GM19455 (cell line): ENCODE measurements at regions not wholly inside any gene's neighbourhood (a gene's known extent, or its start where the extent isn't known, plus 50 kb on each side); places are given as distances from the start of the nearest gene placed in this dataset.
"Not testable (repeated sequence)": the region's sequence is repeated elsewhere in the genome, so short reads cannot be mapped to it uniquely, and the experiment has no call there.

Experiments used
- ATAC-seq: cut with Tn5 transposase; IDR thresholded peaks from one replicate; pipeline ENCODE4 v1.9.1; 2021; ENCODE audit not compliant: unreplicated experiment

- no peak for ATAC-seq
Observed at GRCh38 chr18:4797002-4797685, 342.0 kb upstream of the DLGAP1 start.

DNA sequence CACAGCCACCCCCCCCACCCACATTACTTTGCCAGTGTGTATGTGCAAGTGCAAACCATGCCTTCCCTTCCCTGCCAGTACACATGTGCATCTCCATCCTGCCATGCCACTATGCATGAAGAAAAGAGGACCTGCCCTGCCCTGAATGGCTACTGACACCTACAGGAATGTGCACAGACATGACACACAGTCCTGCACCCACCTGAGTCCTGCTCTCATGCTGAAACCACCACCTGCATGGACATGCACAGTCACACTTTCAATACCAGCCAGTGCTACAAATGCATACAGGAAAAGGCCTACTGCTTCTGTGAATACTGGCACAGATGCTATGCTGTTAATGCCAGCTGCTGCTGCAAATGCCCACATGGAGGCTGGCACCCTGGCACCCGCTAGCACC is 334.4 kb upstream of the DLGAP1 start:
- no peak for ATAC-seq

- ATAC-seq: no peak
Observed at GRCh38 chr18:4781873-4782272, 326.8 kb upstream of the DLGAP1 start.

GRCh38 chr18:4765401-4765800 is 310.3 kb upstream of the DLGAP1 start:
- no peak for ATAC-seq

GRCh38 chr18:4762330-4762729 is 307.2 kb upstream of the DLGAP1 start:
- ATAC-seq: no peak

GRCh38 chr18:4758980-4759379 is 303.9 kb upstream of the DLGAP1 start:
- ATAC-seq: no peak

GRCh38 chr18:4755848-4756247 is 300.7 kb upstream of the DLGAP1 start:
- no peak for ATAC-seq

DNA sequence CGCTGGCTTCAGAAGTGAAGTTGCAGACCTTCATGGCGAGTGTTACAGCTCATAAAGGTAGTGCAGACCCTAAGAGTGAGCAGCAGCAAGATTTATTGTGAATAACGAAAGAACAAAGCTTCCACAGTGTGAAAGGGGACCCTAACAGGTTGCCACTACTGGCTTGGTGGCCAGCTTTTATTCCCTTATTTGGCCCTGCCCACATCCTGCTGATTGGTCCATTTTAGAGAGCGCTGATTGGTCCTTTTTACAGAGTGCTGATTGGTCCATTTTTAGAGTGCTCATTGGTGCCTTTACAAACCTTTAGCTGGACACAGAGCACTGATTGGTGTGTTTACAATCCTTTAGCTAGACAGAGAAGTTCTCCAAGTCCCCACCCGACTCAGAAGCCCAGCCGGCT is 298.0 kb upstream of the DLGAP1 start:
- not testable (repeated sequence) for ATAC-seq

GRCh38 chr18:4751523-4751922 is 296.4 kb upstream of the DLGAP1 start:
- ATAC-seq: no peak

- ATAC-seq: no peak
Observed at GRCh38 chr18:4750393-4751346, 295.6 kb upstream of the DLGAP1 start.

DNA sequence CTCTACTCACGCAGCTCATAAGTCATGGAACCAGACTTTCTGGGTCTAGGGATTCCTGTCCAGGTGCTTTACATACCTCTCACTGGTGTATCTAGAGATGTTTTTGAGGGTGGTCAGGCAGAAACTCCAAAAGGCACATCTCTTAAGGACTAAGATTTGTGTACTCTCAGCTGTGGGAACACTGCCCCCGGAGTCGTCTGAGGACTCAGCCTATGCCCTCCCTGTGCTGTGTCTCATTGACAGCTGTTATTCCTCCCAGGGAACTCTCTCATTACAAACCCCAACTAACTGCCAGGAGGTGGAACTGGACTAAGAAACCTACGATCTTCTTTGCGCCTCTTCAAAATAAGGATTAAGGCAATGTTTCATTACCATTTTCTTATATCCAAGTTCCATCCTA is 293.9 kb upstream of the DLGAP1 start:
- ATAC-seq: no peak

DNA sequence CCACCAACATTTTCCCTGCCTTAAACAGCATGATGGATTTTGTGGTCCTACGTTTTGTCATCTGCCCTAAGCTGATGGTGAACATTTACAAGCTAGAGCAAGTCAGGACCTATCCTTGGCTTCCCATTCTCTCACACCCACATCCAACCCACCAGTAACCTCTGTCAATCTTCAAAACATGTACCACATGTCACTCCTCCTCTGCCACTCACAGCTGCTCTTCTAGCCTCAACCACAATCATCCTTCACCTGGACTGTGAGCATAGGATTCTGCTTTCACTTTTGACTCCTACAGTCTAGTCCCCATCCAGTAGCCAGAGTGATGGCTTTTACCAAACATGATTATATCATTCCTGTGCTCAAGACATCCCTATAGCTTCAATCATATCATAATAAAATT is 279.8 kb upstream of the DLGAP1 start:
- ATAC-seq: no peak

- no peak for ATAC-seq
Observed at GRCh38 chr18:4734021-4734420, 278.9 kb upstream of the DLGAP1 start.

DNA sequence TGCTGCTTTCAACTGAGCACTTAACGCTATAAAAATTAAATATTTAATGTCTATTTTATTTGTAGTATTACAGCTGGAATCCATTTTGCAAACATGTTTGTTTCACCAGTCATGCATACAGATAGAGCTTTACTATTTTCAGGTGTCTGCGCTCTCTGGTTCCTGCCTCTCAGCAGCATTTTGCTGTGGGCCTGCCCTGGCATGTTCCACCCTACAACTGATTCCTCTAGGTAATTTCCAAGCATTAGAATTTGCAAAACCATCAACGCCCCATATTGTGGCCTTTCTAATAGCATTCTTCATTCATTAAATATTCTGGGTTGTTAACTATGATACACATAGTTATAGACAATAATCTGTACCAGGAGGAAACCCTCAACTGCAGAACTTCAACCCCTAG is 266.4 kb upstream of the DLGAP1 start:
- no peak for ATAC-seq

DNA sequence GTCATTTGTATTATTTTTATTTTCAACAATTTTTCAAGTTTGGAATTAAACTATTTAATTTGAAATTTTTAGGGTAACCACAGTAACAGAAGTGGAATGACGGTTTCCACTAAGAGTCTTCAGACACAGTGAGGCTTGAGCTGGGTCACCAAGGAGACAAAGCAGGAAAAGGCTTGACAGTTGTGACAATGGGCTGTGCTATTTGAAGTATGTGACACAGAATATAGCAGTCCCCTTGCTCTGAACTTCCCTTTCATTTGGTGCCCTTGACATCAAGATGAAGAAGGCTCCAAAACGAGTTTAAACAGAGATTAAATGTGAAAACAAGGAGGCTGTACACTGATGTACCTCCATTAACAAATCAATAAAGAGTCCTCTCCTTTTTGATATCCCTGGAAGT is 265.4 kb upstream of the DLGAP1 start:
- no peak for ATAC-seq

DNA sequence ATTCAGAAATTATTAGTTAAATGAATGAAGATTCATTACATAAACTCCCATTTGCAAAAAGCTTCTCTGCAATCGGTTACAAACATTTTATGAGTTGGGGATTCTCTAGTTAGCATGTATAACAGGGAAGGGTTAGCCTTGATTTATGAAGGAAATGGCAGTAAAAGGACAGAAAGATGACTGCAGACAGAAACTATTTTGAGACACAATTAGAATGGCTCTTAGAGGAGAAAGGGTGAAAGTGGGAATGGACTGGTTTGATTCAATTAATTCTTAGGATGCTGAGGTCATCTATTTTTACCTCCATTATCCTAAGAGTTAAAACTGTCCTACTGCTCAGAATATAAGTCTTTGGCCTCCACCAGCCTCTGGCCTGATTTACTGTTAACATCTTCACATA is 250.8 kb upstream of the DLGAP1 start:
- no peak for ATAC-seq

DNA sequence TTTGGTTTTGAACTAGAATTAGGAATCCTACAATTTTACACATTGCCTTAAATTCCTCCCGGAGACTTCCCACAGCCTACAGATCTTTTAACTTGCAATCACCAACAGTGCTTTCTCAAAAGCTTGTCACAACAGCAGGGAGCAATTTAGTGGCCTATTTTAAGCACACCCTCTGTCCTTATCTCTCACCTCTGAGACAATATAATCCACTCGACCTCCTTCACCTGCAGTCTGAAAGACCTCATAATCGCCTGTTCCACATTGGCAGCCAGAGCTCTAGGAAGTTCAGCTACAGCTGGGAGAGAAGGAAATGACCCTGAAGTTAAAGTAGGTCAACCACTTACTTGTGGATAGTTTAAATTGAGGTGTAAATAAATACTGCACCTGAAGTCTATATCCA is 249.7 kb upstream of the DLGAP1 start:
- no peak for ATAC-seq

GRCh38 chr18:4691836-4692235 is 236.7 kb upstream of the DLGAP1 start:
- no peak for ATAC-seq

GRCh38 chr18:4678685-4679084 is 223.6 kb upstream of the DLGAP1 start:
- ATAC-seq: not testable (repeated sequence)

- ATAC-seq: no peak
Observed at GRCh38 chr18:4677006-4677405, 221.9 kb upstream of the DLGAP1 start.

GRCh38 chr18:4672162-4672561 is 217.1 kb upstream of the DLGAP1 start:
- no peak for ATAC-seq

DNA sequence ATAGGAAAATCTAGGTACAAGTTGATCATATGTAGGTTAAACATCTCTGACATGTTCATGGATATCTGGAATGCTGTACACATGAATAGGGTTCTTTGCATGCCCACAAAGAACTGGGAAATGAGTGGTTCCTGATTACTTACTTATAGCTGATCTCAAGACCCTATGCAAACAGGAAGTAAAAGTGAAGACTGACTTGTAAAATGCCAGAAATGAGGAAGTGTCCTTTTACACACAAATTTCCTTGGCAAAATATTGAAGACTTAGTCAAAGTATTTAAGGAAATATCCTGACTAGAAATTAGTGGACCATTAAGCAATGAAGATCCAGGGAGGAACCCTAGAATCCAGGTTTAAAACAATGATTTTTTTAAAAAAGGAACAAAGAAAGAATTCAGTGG is 203.7 kb upstream of the DLGAP1 start:
- no peak for ATAC-seq
